PFSK-1 (cell line): ENCODE measurements at regions not wholly inside any gene's neighbourhood (a gene's known extent, or its start where the extent isn't known, plus 50 kb on each side); places are given as distances from the start of the nearest gene placed in this dataset.

Experiments used
- POLR2AphosphoS5 ChIP-seq: IDR thresholded peaks from 2 replicates; pipeline ENCODE4 v1.6.1; 2012; ENCODE audit warnings: low read depth, mild to moderate bottlenecking, control low read depth, low read length, moderate library complexity
- REST ChIP-seq, 2 experiments: IDR thresholded peaks; 2 replicates each; pipeline versions ENCODE4 v1.6.1 to v1.8.0; 2011 to 2012; ENCODE audit warnings: low read depth in 2 of 2, low read length in 2 of 2, control low read depth in 1 of 2, inconsistent platforms in 1 of 2, mild to moderate bottlenecking in 1 of 2, moderate library complexity in 1 of 2; ENCODE audit not compliant: insufficient read depth in 1 of 2
- TAF1 ChIP-seq: IDR thresholded peaks from 2 replicates; pipeline ENCODE4 v1.6.1; 2012; ENCODE audit warnings: low read length, control low read depth, borderline replicate concordance; ENCODE audit not compliant: insufficient read depth

DNA sequence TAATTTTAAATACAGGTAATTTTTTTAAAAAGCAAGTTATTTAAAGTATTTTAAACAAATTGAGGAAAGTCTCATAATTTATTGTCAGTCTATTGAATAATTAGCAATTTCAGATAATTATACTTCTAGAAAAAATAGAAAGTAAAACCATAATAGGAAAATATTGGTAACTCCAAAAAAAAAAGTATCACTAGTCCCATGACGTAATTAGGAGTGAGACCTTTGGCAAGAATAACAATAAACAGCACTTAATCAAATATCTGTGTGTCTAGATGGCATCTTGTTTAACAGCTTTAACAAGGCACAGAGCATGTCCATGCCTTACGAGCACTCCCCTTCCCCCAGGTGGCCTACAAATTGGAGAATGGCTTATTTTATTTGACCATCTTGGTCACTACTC lies 1683.6 kb upstream of the AGA start:
- TF ChIP-seq REST (IDR thresholded peaks at IDR 0.05; ENCODE audit: insufficient read depth in 1 of 2, low read depth in 2 of 2, low read length in 2 of 2) (no peak), TAF1 (no peak), POLR2AphosphoS5 (no peak)
